ENCODE measurements at regions not wholly inside any gene's neighbourhood (a gene's known extent, or its start where the extent isn't known, plus 50 kb on each side); places are given as distances from the start of the nearest gene placed in this dataset.
"Not testable (repeated sequence)": the region's sequence is repeated elsewhere in the genome, so short reads cannot be mapped to it uniquely, and the experiment has no call there.

- no peak for DNase-seq
Measured at GRCh38 chr2:215576572-215576971, 140.7 kb upstream of the FN1 start.

- no peak for DNase-seq
Measured at GRCh38 chr2:215573496-215573895, 137.6 kb upstream of the FN1 start.

- DNase-seq: no peak
Measured at GRCh38 chr2:215572341-215572848, 136.5 kb upstream of the FN1 start.

GRCh38 chr2:215571689-215572088, 135.8 kb upstream of the FN1 start:
- DNase-seq: no peak

- no peak for DNase-seq
Measured at GRCh38 chr2:215567504-215567903, 131.6 kb upstream of the FN1 start.

- DNase-seq: no peak
Measured at GRCh38 chr2:215565897-215566296, 130.0 kb upstream of the FN1 start.

- no peak for DNase-seq
Measured at GRCh38 chr2:215557701-215558100, 121.8 kb upstream of the FN1 start.

GRCh38 chr2:215556979-215557378, 121.1 kb upstream of the FN1 start:
- no peak for DNase-seq

GRCh38 chr2:215554689-215555498, 119.0 kb upstream of the FN1 start:
- no peak for DNase-seq

- no peak for DNase-seq
Measured at GRCh38 chr2:215553946-215554345, 118.1 kb upstream of the FN1 start.

GRCh38 chr2:215552144-215552580, 116.3 kb upstream of the FN1 start:
- DNase-seq: no peak

GRCh38 chr2:215550331-215550730, 114.5 kb upstream of the FN1 start:
- DNase-seq: no peak

GRCh38 chr2:215548714-215549113, 112.8 kb upstream of the FN1 start:
- DNase-seq: no peak

- DNase-seq: no peak
Measured at GRCh38 chr2:215542690-215543089, 106.8 kb upstream of the FN1 start.

GRCh38 chr2:215540658-215541057, 104.8 kb upstream of the FN1 start:
- no peak for DNase-seq

- no peak for DNase-seq
Measured at GRCh38 chr2:215537611-215538010, 101.7 kb upstream of the FN1 start.

- no peak for DNase-seq
Measured at GRCh38 chr2:215536510-215536909, 100.6 kb upstream of the FN1 start.

GRCh38 chr2:215535741-215536140, 99.9 kb upstream of the FN1 start:
- DNase-seq: no peak

GRCh38 chr2:215535125-215535668, 99.3 kb upstream of the FN1 start:
- DNase-seq: no peak

GRCh38 chr2:215533716-215534115, 97.8 kb upstream of the FN1 start:
- DNase-seq: not testable (repeated sequence)

- DNase-seq: no peak
Measured at GRCh38 chr2:215532844-215533243, 97.0 kb upstream of the FN1 start.

GRCh38 chr2:215531284-215531683, 95.4 kb upstream of the FN1 start:
- DNase-seq: no peak

GRCh38 chr2:215530191-215530968, 94.5 kb upstream of the FN1 start:
- no peak for DNase-seq

- no peak for DNase-seq
Measured at GRCh38 chr2:215529271-215529670, 93.4 kb upstream of the FN1 start.
